SK-N-DZ (cell line): ENCODE measurements at regions not wholly inside any gene's neighbourhood (a gene's known extent, or its start where the extent isn't known, plus 50 kb on each side); places are given as distances from the start of the nearest gene placed in this dataset.

Experiments used
- DNase-seq: peaks from one replicate; pipeline ENCODE4 v3.0.0-alpha.2; 2015; ENCODE audit warnings: low spot score

- DNase-seq: no peak
Measured at GRCh38 chr14:96727073-96727472, 70.1 kb upstream of the VRK1 start.

- no peak for DNase-seq
Measured at GRCh38 chr14:96727491-96727890, 69.7 kb upstream of the VRK1 start.

GRCh38 chr14:96727980-96728717 is 69.0 kb upstream of the VRK1 start:
- no peak for DNase-seq

- no peak for DNase-seq
Measured at GRCh38 chr14:96729889-96730288, 67.3 kb upstream of the VRK1 start.

GRCh38 chr14:96730386-96730785 is 66.8 kb upstream of the VRK1 start:
- no peak for DNase-seq

- no peak for DNase-seq
Measured at GRCh38 chr14:96734076-96734622, 63.0 kb upstream of the VRK1 start.

GRCh38 chr14:96735526-96735925 is 61.7 kb upstream of the VRK1 start:
- no peak for DNase-seq

GRCh38 chr14:96736439-96736838 is 60.7 kb upstream of the VRK1 start:
- no peak for DNase-seq

GRCh38 chr14:96737881-96738280 is 59.3 kb upstream of the VRK1 start:
- no peak for DNase-seq

GRCh38 chr14:96739200-96739910 is 57.8 kb upstream of the VRK1 start:
- no peak for DNase-seq

- peak; percentile 13 for DNase-seq
Measured at GRCh38 chr14:96741151-96741977, 55.8 kb upstream of the VRK1 start.

GRCh38 chr14:96744262-96744661 is 52.9 kb upstream of the VRK1 start:
- no peak for DNase-seq

- DNase-seq: no peak
Measured at GRCh38 chr14:96745500-96746051, 51.6 kb upstream of the VRK1 start.

GRCh38 chr14:96746101-96746500 is 51.1 kb upstream of the VRK1 start:
- no peak for DNase-seq

GRCh38 chr14:96747006-96747405 is 50.2 kb upstream of the VRK1 start:
- no peak for DNase-seq
